ENCODE measurements at regions not wholly inside any gene's neighbourhood (a gene's known extent, or its start where the extent isn't known, plus 50 kb on each side); places are given as distances from the start of the nearest gene placed in this dataset.

DNA sequence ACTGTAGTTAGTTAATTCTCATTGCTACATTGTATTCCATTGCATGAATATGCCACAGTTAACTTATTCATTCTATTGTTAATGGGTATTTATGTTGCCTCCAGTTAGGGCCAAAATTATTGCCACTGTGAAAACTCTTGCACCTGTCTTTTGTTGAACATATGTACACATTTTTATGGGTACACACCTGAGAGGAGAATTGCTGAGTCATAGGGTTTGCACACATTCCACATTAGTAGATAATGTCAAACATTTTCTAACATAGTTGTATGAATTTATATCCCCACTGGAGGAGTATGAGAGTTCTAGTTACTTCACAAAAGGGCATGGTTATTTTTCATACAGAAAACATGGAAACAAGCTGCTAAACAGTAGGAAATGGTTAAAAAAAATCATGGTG, 338.4 kb downstream of the FOXO1 start:
- TF ChIP-seq EZH2 (IDR thresholded peaks at IDR 0.05; ENCODE audit: low read length, missing control alignments): no peak
- TF ChIP-seq, protein P1, sequence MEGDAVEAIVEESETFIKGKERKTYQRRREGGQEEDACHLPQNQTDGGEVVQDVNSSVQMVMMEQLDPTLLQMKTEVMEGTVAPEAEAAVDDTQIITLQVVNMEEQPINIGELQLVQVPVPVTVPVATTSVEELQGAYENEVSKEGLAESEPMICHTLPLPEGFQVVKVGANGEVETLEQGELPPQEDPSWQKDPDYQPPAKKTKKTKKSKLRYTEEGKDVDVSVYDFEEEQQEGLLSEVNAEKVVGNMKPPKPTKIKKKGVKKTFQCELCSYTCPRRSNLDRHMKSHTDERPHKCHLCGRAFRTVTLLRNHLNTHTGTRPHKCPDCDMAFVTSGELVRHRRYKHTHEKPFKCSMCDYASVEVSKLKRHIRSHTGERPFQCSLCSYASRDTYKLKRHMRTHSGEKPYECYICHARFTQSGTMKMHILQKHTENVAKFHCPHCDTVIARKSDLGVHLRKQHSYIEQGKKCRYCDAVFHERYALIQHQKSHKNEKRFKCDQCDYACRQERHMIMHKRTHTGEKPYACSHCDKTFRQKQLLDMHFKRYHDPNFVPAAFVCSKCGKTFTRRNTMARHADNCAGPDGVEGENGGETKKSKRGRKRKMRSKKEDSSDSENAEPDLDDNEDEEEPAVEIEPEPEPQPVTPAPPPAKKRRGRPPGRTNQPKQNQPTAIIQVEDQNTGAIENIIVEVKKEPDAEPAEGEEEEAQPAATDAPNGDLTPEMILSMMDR (conservative IDR thresholded peaks at IDR 0.05 in 1 of 2, IDR thresholded peaks at IDR 0.05 in 1 of 2; ENCODE audit: low read depth in 1 of 2, low read length in 2 of 2): no peak
- Histone ChIP-seq H3K27ac (ENCODE audit: insufficient read depth, low read length) (no peak overlapping the region), H3K4me1 (ENCODE audit: control insufficient read depth, extremely low read depth, insufficient read depth, low read length) (no peaks in the 10 kb centered on the region), H3K27me3 (ENCODE audit: control insufficient read depth, insufficient read depth, low read length) (no peaks in the 10 kb centered on the region), H3K79me2 (ENCODE audit: control insufficient read depth, insufficient read depth, low read length) (no peaks in the 10 kb centered on the region), H3K36me3 (ENCODE audit: control insufficient read depth, insufficient read depth, low read length) (no peaks in the 10 kb centered on the region), H3K9ac (ENCODE audit: insufficient read depth, low read length) (no peak overlapping the region), H2AFZ (ENCODE audit: low read length) (no peak overlapping the region), H3K4me2 (ENCODE audit: extremely low read depth, insufficient read depth, low read length) (no peak overlapping the region), H4K20me1 (ENCODE audit: control insufficient read depth, extremely low read depth, insufficient read depth, low read length) (no peaks in the 10 kb centered on the region), H3K9me3 (ENCODE audit: control insufficient read depth, insufficient read depth, low read depth, low read length) (no peaks in the 10 kb centered on the region), H3K4me3 (replicated peaks in 1 of 4; ENCODE audit: control extremely low read depth in 1 of 4, insufficient read depth in 1 of 4, low read depth in 3 of 4, low read length in 4 of 4) (no peak overlapping the region)
- DNase-seq (ENCODE audit: low read depth in 2 of 2): no peak

DNA sequence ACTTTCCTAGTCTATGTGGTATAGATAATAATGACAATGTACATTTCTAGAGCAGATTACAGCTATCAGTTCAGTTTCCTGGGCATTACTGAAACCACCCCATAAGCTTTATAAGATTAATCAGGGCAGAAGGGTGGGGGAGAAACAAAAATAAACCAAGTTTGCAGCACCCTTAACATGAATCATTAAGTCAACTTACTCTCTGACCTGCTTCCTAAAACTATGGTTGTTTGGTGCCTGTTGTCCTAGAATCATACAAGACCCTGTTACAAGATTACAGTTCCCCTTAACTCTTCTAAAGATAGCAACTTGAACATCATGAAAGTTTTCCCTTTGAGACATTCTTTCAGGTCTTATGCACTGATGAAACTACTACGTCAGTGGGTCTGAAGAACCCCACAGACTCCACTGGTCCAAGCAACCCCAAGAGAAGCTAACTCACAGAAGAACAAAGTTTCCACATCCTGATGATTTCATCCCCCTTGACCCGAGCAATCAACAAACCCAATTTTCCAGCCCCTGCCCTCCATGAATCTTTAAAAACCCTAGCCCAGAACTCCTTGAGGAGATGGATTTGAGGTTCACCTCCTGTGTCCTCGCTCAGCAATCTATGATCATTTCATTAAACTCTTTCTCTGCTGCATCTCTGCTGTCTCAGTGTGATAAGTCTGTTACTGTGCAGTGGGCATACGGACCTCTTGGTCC, 336.5 kb downstream of the FOXO1 start:
- H3K9ac ChIP-seq (ENCODE audit: insufficient read depth, low read length): no peak overlapping the region
- no peaks in the 10 kb centered on the region for H3K4me1 ChIP-seq (ENCODE audit: control insufficient read depth, extremely low read depth, insufficient read depth, low read length)
- no peaks in the 10 kb centered on the region for H3K9me3 ChIP-seq (ENCODE audit: control insufficient read depth, insufficient read depth, low read depth, low read length)
- no peak overlapping the region for H3K27ac ChIP-seq (ENCODE audit: insufficient read depth, low read length)
- no peak overlapping the region for H3K4me2 ChIP-seq (ENCODE audit: extremely low read depth, insufficient read depth, low read length)
- H3K79me2 ChIP-seq (ENCODE audit: control insufficient read depth, insufficient read depth, low read length): no peaks in the 10 kb centered on the region
- no peaks in the 10 kb centered on the region for H4K20me1 ChIP-seq (ENCODE audit: control insufficient read depth, extremely low read depth, insufficient read depth, low read length)
- no peaks in the 10 kb centered on the region for H3K27me3 ChIP-seq (ENCODE audit: control insufficient read depth, insufficient read depth, low read length)
- DNase-seq (ENCODE audit: low read depth in 2 of 2): peak; percentile 62 to 83
- H2AFZ ChIP-seq (ENCODE audit: low read length): no peak overlapping the region
- H3K4me3 ChIP-seq (replicated peaks in 1 of 4; ENCODE audit: control extremely low read depth in 1 of 4, insufficient read depth in 1 of 4, low read depth in 3 of 4, low read length in 4 of 4): no peak overlapping the region
- H3K36me3 ChIP-seq (ENCODE audit: control insufficient read depth, insufficient read depth, low read length): no peaks in the 10 kb centered on the region
- no peak for TF ChIP-seq EZH2 (IDR thresholded peaks at IDR 0.05; ENCODE audit: low read length, missing control alignments)
- TF ChIP-seq, protein P1 (conservative IDR thresholded peaks at IDR 0.05 in 1 of 2, IDR thresholded peaks at IDR 0.05 in 1 of 2; ENCODE audit: low read depth in 1 of 2, low read length in 2 of 2): no peak

DNA sequence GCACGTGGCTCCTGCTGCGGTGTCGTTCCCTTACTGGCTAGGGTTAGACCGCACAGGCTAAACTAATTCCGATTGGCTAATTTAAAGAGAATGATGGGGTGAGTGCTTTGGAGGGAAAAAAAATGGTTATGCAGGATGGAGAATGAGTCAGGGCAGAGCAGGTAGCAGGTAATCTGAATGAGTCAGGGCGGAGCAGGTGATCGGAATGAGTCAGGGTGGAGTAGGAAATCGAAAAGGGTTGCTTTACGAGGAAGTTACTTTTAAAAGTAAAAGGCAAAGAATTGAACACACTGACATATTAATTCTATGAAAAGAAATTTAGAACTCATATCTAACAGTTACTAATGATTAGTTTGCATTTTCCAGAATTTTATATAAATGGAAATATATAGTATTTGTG, 335.5 kb downstream of the FOXO1 start:
- no peak overlapping the region for H3K9ac ChIP-seq (ENCODE audit: insufficient read depth, low read length)
- H3K9me3 ChIP-seq (ENCODE audit: control insufficient read depth, insufficient read depth, low read depth, low read length): no peaks in the 10 kb centered on the region
- H3K4me2 ChIP-seq (ENCODE audit: extremely low read depth, insufficient read depth, low read length): no peak overlapping the region
- H2AFZ ChIP-seq (ENCODE audit: low read length): no peak overlapping the region
- H4K20me1 ChIP-seq (ENCODE audit: control insufficient read depth, extremely low read depth, insufficient read depth, low read length): no peaks in the 10 kb centered on the region
- H3K4me1 ChIP-seq (ENCODE audit: control insufficient read depth, extremely low read depth, insufficient read depth, low read length): no peaks in the 10 kb centered on the region
- TF ChIP-seq EZH2 (IDR thresholded peaks at IDR 0.05; ENCODE audit: low read length, missing control alignments): no peak
- TF ChIP-seq, protein P1 (conservative IDR thresholded peaks at IDR 0.05 in 1 of 2, IDR thresholded peaks at IDR 0.05 in 1 of 2; ENCODE audit: low read depth in 1 of 2, low read length in 2 of 2): no peak
- H3K79me2 ChIP-seq (ENCODE audit: control insufficient read depth, insufficient read depth, low read length): no peaks in the 10 kb centered on the region
- H3K36me3 ChIP-seq (ENCODE audit: control insufficient read depth, insufficient read depth, low read length): no peaks in the 10 kb centered on the region
- H3K27ac ChIP-seq (ENCODE audit: insufficient read depth, low read length): no peak overlapping the region
- H3K27me3 ChIP-seq (ENCODE audit: control insufficient read depth, insufficient read depth, low read length): no peaks in the 10 kb centered on the region
- no peak overlapping the region for H3K4me3 ChIP-seq (replicated peaks in 1 of 4; ENCODE audit: control extremely low read depth in 1 of 4, insufficient read depth in 1 of 4, low read depth in 3 of 4, low read length in 4 of 4)
- no peak for DNase-seq (ENCODE audit: low read depth in 2 of 2)

Measured in fibroblast of lung (primary cell).